ENCODE measurements at regions not wholly inside any gene's neighbourhood (a gene's known extent, or its start where the extent isn't known, plus 50 kb on each side); places are given as distances from the start of the nearest gene placed in this dataset.
"Not testable (repeated sequence)": the region's sequence is repeated elsewhere in the genome, so short reads cannot be mapped to it uniquely, and the experiment has no call there.

GRCh38 chr12:107856096-107856495, 81.6 kb downstream of the ASCL4 start:
- no peak overlapping the region for H3K4me3 ChIP-seq (ENCODE audit: low read depth, low read length)
- no peak for TF ChIP-seq CTCF (IDR thresholded peaks at IDR 0.05; ENCODE audit: insufficient read depth, low read length)
- no peak for DNase-seq (ENCODE audit: low read depth)

GRCh38 chr12:107857191-107857590, 82.7 kb downstream of the ASCL4 start:
- H3K4me3 ChIP-seq (ENCODE audit: low read depth, low read length) = no peak overlapping the region
- DNase-seq (ENCODE audit: low read depth) = no peak
- no peak for TF ChIP-seq CTCF (IDR thresholded peaks at IDR 0.05; ENCODE audit: insufficient read depth, low read length)

GRCh38 chr12:107859367-107859766, 84.9 kb downstream of the ASCL4 start:
- no peak overlapping the region for H3K4me3 ChIP-seq (ENCODE audit: low read depth, low read length)
- no peak for TF ChIP-seq CTCF (IDR thresholded peaks at IDR 0.05; ENCODE audit: insufficient read depth, low read length)
- no peak for DNase-seq (ENCODE audit: low read depth)

GRCh38 chr12:107864235-107864634, 89.7 kb downstream of the ASCL4 start:
- TF ChIP-seq CTCF (IDR thresholded peaks at IDR 0.05; ENCODE audit: insufficient read depth, low read length) = no peak
- DNase-seq (ENCODE audit: low read depth) = no peak
- no peak overlapping the region for H3K4me3 ChIP-seq (ENCODE audit: low read depth, low read length)

GRCh38 chr12:107864727-107865126, 90.2 kb downstream of the ASCL4 start:
- not testable (repeated sequence) for H3K4me3 ChIP-seq (ENCODE audit: low read depth, low read length)

GRCh38 chr12:107873223-107873622, 98.7 kb downstream of the ASCL4 start:
- no peak for DNase-seq (ENCODE audit: low read depth)
- no peak for TF ChIP-seq CTCF (IDR thresholded peaks at IDR 0.05; ENCODE audit: insufficient read depth, low read length)
- no peak overlapping the region for H3K4me3 ChIP-seq (ENCODE audit: low read depth, low read length)

More at GRCh38 chr12:107864727-107865126, 90.2 kb downstream of the ASCL4 start:
- DNase-seq (ENCODE audit: low read depth) = not testable (repeated sequence)

GRCh38 chr12:107875786-107876185, 101.3 kb downstream of the ASCL4 start:
- no peak for TF ChIP-seq CTCF (IDR thresholded peaks at IDR 0.05; ENCODE audit: insufficient read depth, low read length)
- H3K4me3 ChIP-seq (ENCODE audit: low read depth, low read length) = no peak overlapping the region
- no peak for DNase-seq (ENCODE audit: low read depth)

All from fibroblast of the aortic adventitia (primary cell).